BJ (cell line): ENCODE measurements at regions not wholly inside any gene's neighbourhood (a gene's known extent, or its start where the extent isn't known, plus 50 kb on each side); places are given as distances from the start of the nearest gene placed in this dataset.

ENCODE experiments used
- CTCF ChIA-PET: fragments of 350-600 bp; formaldehyde crosslinking; extraction: SDS; loops from one replicate; lab custom pipeline; 2021; ENCODE audit warnings: antibody characterized with exemption, inconsistent platforms; lab: Yijun Ruan, JAX
- POLR2A ChIA-PET: fragments of 300-600 bp; sonication (Branson Sonifier 250); formaldehyde crosslinking; extraction: SDS; loops from one replicate; lab custom pipeline; 2021; ENCODE audit warnings: antibody characterized with exemption; lab: Charles Lee
- DNase-seq: peaks from one replicate; pipeline ENCODE4 v3.0.0-alpha.2; 2011; ENCODE audit warnings: low read depth
- H3K27me3 ChIP-seq: 2 replicates; pipeline ENCODE4 v1.6.0; 2011; ENCODE audit warnings: low read length; ENCODE audit not compliant: control insufficient read depth, insufficient read depth
- H3K36me3 ChIP-seq: 2 replicates; pipeline ENCODE4 v1.5.1; 2011; ENCODE audit warnings: low read length; ENCODE audit not compliant: control insufficient read depth, insufficient read depth
- H3K4me3 ChIP-seq: 2 replicates; pipeline ENCODE4 v1.5.1; 2011; ENCODE audit warnings: low read depth, mild to moderate bottlenecking, control low read depth, low read length
- CTCF ChIP-seq: IDR thresholded peaks from 2 replicates; pipeline ENCODE4 v1.5.1; 2011; ENCODE audit warnings: low read depth, mild to moderate bottlenecking, control low read depth, inconsistent platforms, low read length, moderate library complexity; ENCODE audit not compliant: insufficient read depth

- no peak for DNase-seq
- no peaks in the 10 kb centered on the region for H3K27me3 ChIP-seq
- H3K36me3 ChIP-seq = no peaks in the 10 kb centered on the region
- CTCF ChIA-PET = no interaction called here
- H3K4me3 ChIP-seq = no peak overlapping the region
- no peak for TF ChIP-seq CTCF
- POLR2A ChIA-PET = no interaction called here
Observed at GRCh38 chr16:77603656-77604055, 118.7 kb upstream of the NUDT7 start.

GRCh38 chr16:77610496-77610895, 111.8 kb upstream of the NUDT7 start:
- ChIA-PET CTCF (no interaction called here), POLR2A (no interaction called here)

GRCh38 chr16:77611386-77611785, 110.9 kb upstream of the NUDT7 start:
- DNase-seq = no peak
- no peak for TF ChIP-seq CTCF
- Histone ChIP-seq H3K4me3 (no peak overlapping the region), H3K36me3 (no peaks in the 10 kb centered on the region), H3K27me3 (no peaks in the 10 kb centered on the region)
- ChIA-PET CTCF (no interaction called here), POLR2A (no interaction called here)

More at GRCh38 chr16:77610496-77610895, 111.8 kb upstream of the NUDT7 start:
- Histone ChIP-seq H3K36me3 (no peaks in the 10 kb centered on the region), H3K4me3 (no peak overlapping the region), H3K27me3 (no peaks in the 10 kb centered on the region)
- no peak for TF ChIP-seq CTCF
- DNase-seq = no peak

- Histone ChIP-seq H3K27me3 (no peaks in the 10 kb centered on the region), H3K36me3 (no peaks in the 10 kb centered on the region), H3K4me3 (no peak overlapping the region)
- DNase-seq = no peak
- CTCF ChIA-PET = no interaction called here
- no peak for TF ChIP-seq CTCF
- POLR2A ChIA-PET = no interaction called here
Observed at GRCh38 chr16:77612596-77612995, 109.7 kb upstream of the NUDT7 start.

- Histone ChIP-seq H3K27me3 (no peaks in the 10 kb centered on the region), H3K4me3 (no peak overlapping the region), H3K36me3 (no peaks in the 10 kb centered on the region)
- no peak for TF ChIP-seq CTCF
- DNase-seq = no peak
- CTCF ChIA-PET = no interaction called here
- POLR2A ChIA-PET = no interaction called here
Observed at GRCh38 chr16:77613095-77613494, 109.2 kb upstream of the NUDT7 start.
